Transverse colon (tissue), 4 donors: ENCODE measurements at regions not wholly inside any gene's neighbourhood (a gene's known extent, or its start where the extent isn't known, plus 50 kb on each side); places are given as distances from the start of the nearest gene placed in this dataset.

Experiments used
- DNase-seq: peaks from one replicate; pipeline ENCODE4 v3.0.0-alpha.2; 2019
- H3K27ac ChIP-seq, 4 donors: fragments of 200-600 bp; sonication (generic); 2 replicates each; pipeline ENCODE4 v1.5.1; 2016 to 2018; ENCODE audit warnings: inconsistent platforms in 4 of 4
- H3K27me3 ChIP-seq: fragments of 200-600 bp; sonication (generic); 2 replicates; pipeline ENCODE4 v1.5.1; 2017; ENCODE audit warnings: inconsistent platforms
- H3K36me3 ChIP-seq, 4 donors: fragments of 200-600 bp; sonication (generic); 2 replicates each; pipeline ENCODE4 v1.5.1; 2017 to 2019; ENCODE audit warnings: inconsistent platforms in 4 of 4
- H3K4me1 ChIP-seq, 4 donors: fragments of 200-600 bp; sonication (generic); 2 replicates each; pipeline ENCODE4 v1.5.1; 2017 to 2020; ENCODE audit warnings: inconsistent platforms in 4 of 4
- H3K4me3 ChIP-seq, 4 donors: fragments of 200-600 bp; sonication (generic); 1 replicate in 1 of 4; 2 replicates in 3 of 4; pipeline versions ENCODE4 v1.5.1 to v1.6.1; 2017 to 2019; ENCODE audit warnings: inconsistent platforms in 4 of 4
- H3K9me3 ChIP-seq, 2 donors: fragments of 200-600 bp; sonication (generic); 2 replicates each; pipeline ENCODE4 v1.5.1; 2017 to 2019; ENCODE audit warnings: inconsistent platforms in 2 of 2
- EP300 ChIP-seq: sonication (generic); formaldehyde crosslinking; IDR thresholded peaks from one replicate; pipeline ENCODE4 v1.6.1; 2017; ENCODE audit warnings: antibody characterized with exemption, low read depth
- POLR2A ChIP-seq: fragments of 450-650 bp; IDR thresholded peaks from one replicate; pipeline ENCODE4 v1.6.1; 2016; ENCODE audit warnings: antibody characterized with exemption, mild to moderate bottlenecking, moderate library complexity
- POLR2AphosphoS5 ChIP-seq, 3 donors: sonication (generic); formaldehyde crosslinking; IDR thresholded peaks; one replicate each; pipeline ENCODE4 v1.6.1; 2016; ENCODE audit warnings: antibody characterized with exemption in 3 of 3
- WGBS, 2 donors: methylation state at CpG; one replicate each; pipeline ENCODE4 v1.1.5; 2018; ENCODE audit warnings: low coverage in 1 of 2; 5-methylcytosine and 5-hydroxymethylcytosine counted together
- in situ Hi-C, 4 donors: fragments of 200-750 bp; cut with MboI; loops; one replicate each; pipeline versions ENCODE4 v1.15.0 to v1.15.1; 2017; ENCODE audit warnings: low sequenced_read_pairs in 3 of 4, low pct_ligation_motif_present in 1 of 4, low pct_unique_long_range_greater_than_20kb in 1 of 4
- intact Hi-C: fragments of 100-400 bp; cut with DNase I; formaldehyde crosslinking; loops from one replicate; pipeline ENCODE4 v1.15.1; 2023; ENCODE audit warnings: low total_unique reads
- TF ChIP-seq, protein P1 (sequence below), 5 experiments: fragments of 200-600 bp in 3 of 5; fragments of 450-650 bp in 2 of 5; sonication (generic) in 3 of 5; IDR thresholded peaks; 1 replicate in 2 of 5; 2 replicates in 3 of 5; pipeline ENCODE4 v1.5.1; 2016 to 2017; ENCODE audit warnings: antibody characterized with exemption in 5 of 5, inconsistent platforms in 3 of 5, mild to moderate bottlenecking in 2 of 5, moderate library complexity in 1 of 5

DNA sequence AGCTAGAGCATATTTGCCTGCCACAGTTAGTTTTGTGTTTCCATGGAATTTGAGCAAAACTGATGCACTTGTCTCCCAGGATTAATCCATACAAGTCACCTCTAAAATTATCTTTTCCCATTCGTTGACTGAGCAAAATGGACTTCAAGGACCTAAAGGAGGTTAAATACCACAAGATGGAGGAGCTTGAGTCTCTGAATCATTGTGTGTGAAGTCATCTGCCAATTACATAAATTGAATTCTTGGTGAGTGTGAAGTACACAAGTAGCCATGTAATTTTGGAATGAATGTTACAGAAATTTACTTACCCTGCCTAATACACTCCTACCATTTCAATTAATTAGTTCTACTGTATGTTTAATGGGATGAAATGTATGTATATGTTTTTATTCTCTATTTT, 501.7 kb upstream of the POT1 start:
- in situ Hi-C loops, result no loop called here
- no peak overlapping the region for H3K4me3 ChIP-seq
- DNase-seq, result no peak
- TF ChIP-seq POLR2AphosphoS5 (IDR thresholded peaks at IDR 0.05) (no peak), POLR2A (no peak), EP300 (no peak)
- TF ChIP-seq, protein P1, sequence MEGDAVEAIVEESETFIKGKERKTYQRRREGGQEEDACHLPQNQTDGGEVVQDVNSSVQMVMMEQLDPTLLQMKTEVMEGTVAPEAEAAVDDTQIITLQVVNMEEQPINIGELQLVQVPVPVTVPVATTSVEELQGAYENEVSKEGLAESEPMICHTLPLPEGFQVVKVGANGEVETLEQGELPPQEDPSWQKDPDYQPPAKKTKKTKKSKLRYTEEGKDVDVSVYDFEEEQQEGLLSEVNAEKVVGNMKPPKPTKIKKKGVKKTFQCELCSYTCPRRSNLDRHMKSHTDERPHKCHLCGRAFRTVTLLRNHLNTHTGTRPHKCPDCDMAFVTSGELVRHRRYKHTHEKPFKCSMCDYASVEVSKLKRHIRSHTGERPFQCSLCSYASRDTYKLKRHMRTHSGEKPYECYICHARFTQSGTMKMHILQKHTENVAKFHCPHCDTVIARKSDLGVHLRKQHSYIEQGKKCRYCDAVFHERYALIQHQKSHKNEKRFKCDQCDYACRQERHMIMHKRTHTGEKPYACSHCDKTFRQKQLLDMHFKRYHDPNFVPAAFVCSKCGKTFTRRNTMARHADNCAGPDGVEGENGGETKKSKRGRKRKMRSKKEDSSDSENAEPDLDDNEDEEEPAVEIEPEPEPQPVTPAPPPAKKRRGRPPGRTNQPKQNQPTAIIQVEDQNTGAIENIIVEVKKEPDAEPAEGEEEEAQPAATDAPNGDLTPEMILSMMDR (IDR thresholded peaks at IDR 0.05), result no peak
- H3K4me1 ChIP-seq, result no peaks in the 10 kb centered on the region
- no peaks in the 10 kb centered on the region for H3K36me3 ChIP-seq
- H3K9me3 ChIP-seq, result no peaks in the 10 kb centered on the region
- WGBS, 2 donors, result 50 to 58% methylated on average over 1 of the region's 1 CpG
- intact Hi-C loops, result no loop called here
- H3K27ac ChIP-seq, result no peak overlapping the region
- H3K27me3 ChIP-seq, result no peaks in the 10 kb centered on the region

- in situ Hi-C loops (no loop called here), intact Hi-C loops (no loop called here)
- 78% methylated on average over 2 of the region's 2 CpGs for WGBS, 2 donors
- Histone ChIP-seq H3K4me3 (no peak overlapping the region), H3K9me3 (no peaks in the 10 kb centered on the region), H3K27ac (no peak overlapping the region), H3K36me3 (no peaks in the 10 kb centered on the region), H3K27me3 (no peaks in the 10 kb centered on the region), H3K4me1 (no peaks in the 10 kb centered on the region)
- DNase-seq, result no peak
- no peak for TF ChIP-seq EP300
- TF ChIP-seq POLR2AphosphoS5 (IDR thresholded peaks at IDR 0.05), result no peak
- TF ChIP-seq, protein P1 (IDR thresholded peaks at IDR 0.05), result no peak
- TF ChIP-seq POLR2A, result no peak
These were observed 500.4 kb upstream of the POT1 start for GRCh38 chr7:125430013-125430412.

DNA sequence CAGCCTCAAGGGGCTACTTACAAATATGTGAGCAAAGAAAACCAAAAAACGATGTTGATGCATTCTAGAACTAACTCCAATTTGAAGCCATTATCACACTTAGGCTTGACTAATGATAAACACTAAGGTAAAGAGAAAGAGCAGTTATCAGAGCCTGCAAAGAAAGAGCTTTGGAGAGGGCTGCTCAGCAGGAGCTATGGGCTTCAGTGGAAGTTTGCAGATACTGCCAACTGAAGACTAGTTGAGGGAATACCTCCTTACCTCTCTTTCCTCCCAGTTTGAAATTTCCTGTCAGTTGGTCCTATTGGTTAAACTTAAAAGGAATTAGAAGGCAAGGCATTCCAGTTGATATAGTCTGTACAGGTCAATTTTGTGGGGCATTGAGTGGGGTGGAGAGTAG, 498.1 kb upstream of the POT1 start:
- Histone ChIP-seq H3K4me1 (no peaks in the 10 kb centered on the region), H3K27me3 (no peaks in the 10 kb centered on the region), H3K36me3 (no peaks in the 10 kb centered on the region), H3K27ac (no peak overlapping the region), H3K9me3 (no peaks in the 10 kb centered on the region), H3K4me3 (no peak overlapping the region)
- intact Hi-C loops (no loop called here), in situ Hi-C loops (no loop called here)
- DNase-seq, result no peak
- TF ChIP-seq POLR2AphosphoS5 (IDR thresholded peaks at IDR 0.05) (no peak), EP300 (no peak), POLR2A (no peak)
- TF ChIP-seq, protein P1 (IDR thresholded peaks at IDR 0.05), result no peak
- 29 to 36% methylated on average over 1 of the region's 1 CpG for WGBS, 2 donors

DNA sequence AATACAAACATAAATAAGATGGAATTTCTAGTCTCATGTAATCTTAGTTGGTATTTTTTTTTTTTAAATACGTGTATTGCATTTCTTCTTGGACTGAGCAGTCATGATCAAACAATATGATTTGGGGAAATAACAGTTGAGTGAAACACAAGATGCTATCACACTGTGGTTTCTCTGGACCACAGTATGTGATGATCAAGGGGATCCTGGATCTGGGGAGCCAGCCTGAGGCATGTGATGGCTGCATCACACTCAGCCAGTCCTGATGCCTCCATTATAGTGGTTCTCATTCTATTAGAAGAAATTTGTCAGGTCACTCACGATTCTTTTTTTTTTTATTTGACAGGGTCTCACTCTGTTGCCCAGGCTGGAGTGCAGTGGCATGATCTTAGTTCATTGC, 495.9 kb upstream of the POT1 start:
- Histone ChIP-seq H3K27me3 (no peaks in the 10 kb centered on the region), H3K9me3 (peaks cover 0 to 4% of the 10 kb centered on the region in 2 donors), H3K4me3 (no peak overlapping the region), H3K36me3 (no peaks in the 10 kb centered on the region), H3K4me1 (no peaks in the 10 kb centered on the region), H3K27ac (no peak overlapping the region)
- TF ChIP-seq, protein P1 (IDR thresholded peaks at IDR 0.05), result no peak
- TF ChIP-seq POLR2AphosphoS5 (IDR thresholded peaks at IDR 0.05) (no peak), EP300 (no peak), POLR2A (no peak)
- in situ Hi-C loops, result no loop called here
- intact Hi-C loops, result no loop called here
- no peak for DNase-seq
- WGBS, 2 donors, result 72 to 82% methylated on average over 2 of the region's 2 CpGs
